ENCODE measurements at regions not wholly inside any gene's neighbourhood (a gene's known extent, or its start where the extent isn't known, plus 50 kb on each side); places are given as distances from the start of the nearest gene placed in this dataset.

- WGBS (ENCODE audit: extremely low coverage, insufficient read length, low lambda C conversion rate), result no CpG with 5 or more reads among the region's 5 CpGs
- TF ChIP-seq CTCF (conservative IDR thresholded peaks at IDR 0.05), result no peak
Measured at GRCh38 chr4:18106620-18107019, 85.1 kb upstream of the LCORL start.

More at GRCh38 chr4:18106620-18107019, 85.1 kb upstream of the LCORL start:
- Histone ChIP-seq H2BK120ac (ENCODE audit: low read depth, low read length, poor library complexity, severe bottlenecking) (no peak overlapping the region), H3K4ac (ENCODE audit: low read depth, low read length) (no peak overlapping the region), H3K79me1 (ENCODE audit: insufficient read depth, low read depth, low read length, poor library complexity, severe bottlenecking) (no peaks in the 10 kb centered on the region), H3K4me2 (ENCODE audit: insufficient read depth, insufficient read length, low read length) (no peak overlapping the region), H3K18ac (ENCODE audit: insufficient read length, low read depth, low read length) (no peak overlapping the region), H3K56ac (ENCODE audit: insufficient read length, low read depth, low read length) (no peak overlapping the region), H4K5ac (ENCODE audit: insufficient read length, low read depth, low read length) (no peak overlapping the region), H3K23ac (ENCODE audit: insufficient read length, low read depth, low read length) (no peak overlapping the region), H3K27ac (ENCODE audit: insufficient read length, low read depth, low read length) (no peak overlapping the region), H4K91ac (ENCODE audit: insufficient read length, low read depth, low read length) (no peak overlapping the region), H3K14ac (ENCODE audit: insufficient read depth, low read length) (no peak overlapping the region), H2BK15ac (ENCODE audit: low read depth, low read length) (no peak overlapping the region), H2AK5ac (ENCODE audit: insufficient read length, low read length) (no peak overlapping the region), H3K79me2 (ENCODE audit: insufficient read depth, low read length) (no peaks in the 10 kb centered on the region), H4K20me1 (ENCODE audit: control insufficient read depth, insufficient read depth, insufficient read length) (no peaks in the 10 kb centered on the region), H2BK20ac (ENCODE audit: low read depth, low read length, poor library complexity, severe bottlenecking) (no peak overlapping the region), H4K8ac (replicated peaks; ENCODE audit: insufficient read length, low read depth, low read length) (no peak overlapping the region), H3K9ac (ENCODE audit: extremely low read depth, insufficient read length, low read length) (no peak overlapping the region), H3K9me3 (ENCODE audit: control insufficient read depth, low read depth, low read length) (no peaks in the 10 kb centered on the region), H3K27me3 (ENCODE audit: insufficient read depth, low read length) (no peaks in the 10 kb centered on the region), H3K4me1 (ENCODE audit: insufficient read depth, low read length) (no peaks in the 10 kb centered on the region), H2AFZ (ENCODE audit: low read length) (no peak overlapping the region), H3T11ph (ENCODE audit: low read length) (no peak overlapping the region), H2BK12ac (ENCODE audit: insufficient read length, low read depth, low read length) (no peak overlapping the region), H3K23me2 (ENCODE audit: insufficient read length, low read depth, low read length, poor library complexity, severe bottlenecking) (no peaks in the 10 kb centered on the region), H2BK5ac (ENCODE audit: insufficient read length, low read length) (no peak overlapping the region)
- Mint-ChIP-seq H3K4me1 (no peaks in the 10 kb centered on the region), H3K27ac (no peak overlapping the region), H3K27me3 (ENCODE audit: low read depth) (no peaks in the 10 kb centered on the region), H3K36me3 (ENCODE audit: insufficient read depth in 1 of 3, low read depth in 3 of 3) (no peaks in the 10 kb centered on the region), H3K9me3 (no peaks in the 10 kb centered on the region; a peak in 1 of 5 replicates), H3K4me3 (no peak overlapping the region)
- DNase-seq, result no peak
